ENCODE measurements at regions not wholly inside any gene's neighbourhood (a gene's known extent, or its start where the extent isn't known, plus 50 kb on each side); places are given as distances from the start of the nearest gene placed in this dataset.

- H3K4me1 ChIP-seq (ENCODE audit: insufficient read depth, low read length, severe bottlenecking) = no peaks in the 10 kb centered on the region
- no peaks in the 10 kb centered on the region for H3F3A ChIP-seq (ENCODE audit: insufficient read depth, low read length)
- H3K9me3 ChIP-seq (ENCODE audit: low read length) = no peaks in the 10 kb centered on the region
- 0 out of 2 replicates have a peak, but pooled peaks cover 9% of the 10 kb centered on the region for H3K27me3 ChIP-seq (ENCODE audit: insufficient read depth, low read length)
- TF ChIP-seq EZH2 (IDR thresholded peaks at IDR 0.05; ENCODE audit: borderline replicate concordance, low read length) = no peak
- H3K79me2 ChIP-seq (ENCODE audit: insufficient read depth, low read length) = no peaks in the 10 kb centered on the region
- H3K9ac ChIP-seq (ENCODE audit: low read length) = no peak overlapping the region
- H2AFZ ChIP-seq (ENCODE audit: low read length) = no peak overlapping the region
- no peaks in the 10 kb centered on the region for H4K20me1 ChIP-seq (ENCODE audit: insufficient read depth, low read length)
- H3K4me3 ChIP-seq (ENCODE audit: low read depth, low read length, poor library complexity, severe bottlenecking) = no peak overlapping the region
- H3K27ac ChIP-seq (ENCODE audit: low read depth, low read length, poor library complexity, severe bottlenecking) = no peak overlapping the region
- no peak overlapping the region for H3K4me2 ChIP-seq (ENCODE audit: low read length)
- no peaks in the 10 kb centered on the region for H3K36me3 ChIP-seq (ENCODE audit: insufficient read depth, low read length)
- H3K9me2 ChIP-seq (ENCODE audit: low read depth, low read length) = no peaks in the 10 kb centered on the region
Measured at GRCh38 chr20:50304501-50304856, 113.8 kb downstream of the CEBPB start.

GRCh38 chr20:50304923-50305635 is 114.4 kb downstream of the CEBPB start:
- H3K9me3 ChIP-seq (ENCODE audit: low read length) = no peaks in the 10 kb centered on the region
- no peaks in the 10 kb centered on the region for H3K4me1 ChIP-seq (ENCODE audit: insufficient read depth, low read length, severe bottlenecking)
- no peak overlapping the region for H3K4me2 ChIP-seq (ENCODE audit: low read length)
- H3K4me3 ChIP-seq (ENCODE audit: low read depth, low read length, poor library complexity, severe bottlenecking) = no peak overlapping the region
- H4K20me1 ChIP-seq (ENCODE audit: insufficient read depth, low read length) = no peaks in the 10 kb centered on the region
- H3K79me2 ChIP-seq (ENCODE audit: insufficient read depth, low read length) = no peaks in the 10 kb centered on the region
- no peak overlapping the region for H2AFZ ChIP-seq (ENCODE audit: low read length)
- H3K9me2 ChIP-seq (ENCODE audit: low read depth, low read length) = no peaks in the 10 kb centered on the region
- no peaks in the 10 kb centered on the region for H3F3A ChIP-seq (ENCODE audit: insufficient read depth, low read length)
- no peaks in the 10 kb centered on the region for H3K36me3 ChIP-seq (ENCODE audit: insufficient read depth, low read length)
- H3K9ac ChIP-seq (ENCODE audit: low read length) = no peak overlapping the region
- 0 out of 2 replicates have a peak, but pooled peaks cover 9% of the 10 kb centered on the region for H3K27me3 ChIP-seq (ENCODE audit: insufficient read depth, low read length)
- no peak overlapping the region for H3K27ac ChIP-seq (ENCODE audit: low read depth, low read length, poor library complexity, severe bottlenecking)
- TF ChIP-seq, protein P1, sequence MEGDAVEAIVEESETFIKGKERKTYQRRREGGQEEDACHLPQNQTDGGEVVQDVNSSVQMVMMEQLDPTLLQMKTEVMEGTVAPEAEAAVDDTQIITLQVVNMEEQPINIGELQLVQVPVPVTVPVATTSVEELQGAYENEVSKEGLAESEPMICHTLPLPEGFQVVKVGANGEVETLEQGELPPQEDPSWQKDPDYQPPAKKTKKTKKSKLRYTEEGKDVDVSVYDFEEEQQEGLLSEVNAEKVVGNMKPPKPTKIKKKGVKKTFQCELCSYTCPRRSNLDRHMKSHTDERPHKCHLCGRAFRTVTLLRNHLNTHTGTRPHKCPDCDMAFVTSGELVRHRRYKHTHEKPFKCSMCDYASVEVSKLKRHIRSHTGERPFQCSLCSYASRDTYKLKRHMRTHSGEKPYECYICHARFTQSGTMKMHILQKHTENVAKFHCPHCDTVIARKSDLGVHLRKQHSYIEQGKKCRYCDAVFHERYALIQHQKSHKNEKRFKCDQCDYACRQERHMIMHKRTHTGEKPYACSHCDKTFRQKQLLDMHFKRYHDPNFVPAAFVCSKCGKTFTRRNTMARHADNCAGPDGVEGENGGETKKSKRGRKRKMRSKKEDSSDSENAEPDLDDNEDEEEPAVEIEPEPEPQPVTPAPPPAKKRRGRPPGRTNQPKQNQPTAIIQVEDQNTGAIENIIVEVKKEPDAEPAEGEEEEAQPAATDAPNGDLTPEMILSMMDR (IDR thresholded peaks at IDR 0.05; ENCODE audit: low read length) = no peak
- TF ChIP-seq EZH2 (IDR thresholded peaks at IDR 0.05; ENCODE audit: borderline replicate concordance, low read length) = no peak

DNA sequence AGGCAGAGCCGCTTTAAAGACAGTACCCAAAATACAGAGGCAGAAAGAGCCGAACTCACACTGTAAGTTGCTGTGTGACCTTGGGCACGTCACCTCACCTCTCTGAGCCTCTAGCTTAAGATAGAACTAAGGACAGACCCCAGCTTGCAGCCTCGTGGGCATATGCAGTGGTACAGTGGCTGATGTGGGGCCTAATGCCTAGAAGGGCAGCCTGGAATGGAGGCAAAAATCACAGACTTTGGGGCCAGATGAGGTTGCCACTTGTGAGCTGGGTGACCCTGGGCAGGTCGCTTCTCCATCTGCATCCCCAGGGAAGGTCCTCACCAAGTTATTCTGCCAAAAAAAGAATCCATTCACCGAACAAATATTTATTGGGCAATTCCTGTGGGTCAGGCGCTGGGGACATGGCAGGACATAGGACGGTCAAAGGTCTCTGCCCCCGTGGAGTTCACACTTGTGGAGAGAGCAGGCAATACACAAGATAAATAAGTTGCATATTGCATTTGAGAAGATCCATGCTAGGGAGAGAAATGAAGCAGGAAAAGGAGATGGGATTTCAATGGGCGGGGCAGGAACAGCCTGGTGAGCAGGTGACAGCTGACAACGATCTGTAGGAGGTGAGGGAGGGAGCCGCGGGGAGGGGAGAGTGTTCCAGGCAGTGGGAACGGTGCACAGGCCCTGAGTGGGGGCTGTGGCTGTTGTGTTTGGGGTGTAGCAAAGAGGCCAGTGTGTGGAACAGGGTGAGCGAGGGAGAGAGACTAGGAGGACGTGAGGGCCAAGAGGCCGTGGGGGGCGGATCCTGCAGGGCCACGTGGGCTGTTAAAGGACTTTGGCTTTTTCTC is 115.2 kb downstream of the CEBPB start:
- Histone ChIP-seq H3K9me3 (ENCODE audit: low read length) (no peaks in the 10 kb centered on the region), H3K9ac (ENCODE audit: low read length) (no peak overlapping the region), H3K36me3 (ENCODE audit: insufficient read depth, low read length) (no peaks in the 10 kb centered on the region), H3K27ac (ENCODE audit: low read depth, low read length, poor library complexity, severe bottlenecking) (no peak overlapping the region), H4K20me1 (ENCODE audit: insufficient read depth, low read length) (no peaks in the 10 kb centered on the region), H3F3A (ENCODE audit: insufficient read depth, low read length) (no peaks in the 10 kb centered on the region), H3K4me3 (ENCODE audit: low read depth, low read length, poor library complexity, severe bottlenecking) (no peak overlapping the region), H3K4me2 (ENCODE audit: low read length) (no peak overlapping the region), H3K79me2 (ENCODE audit: insufficient read depth, low read length) (no peaks in the 10 kb centered on the region), H2AFZ (ENCODE audit: low read length) (no peak overlapping the region), H3K4me1 (ENCODE audit: insufficient read depth, low read length, severe bottlenecking) (no peaks in the 10 kb centered on the region), H3K27me3 (ENCODE audit: insufficient read depth, low read length) (0 out of 2 replicates have a peak, but pooled peaks cover 9% of the 10 kb centered on the region), H3K9me2 (ENCODE audit: low read depth, low read length) (no peaks in the 10 kb centered on the region)
- TF ChIP-seq, protein P1 (IDR thresholded peaks at IDR 0.05; ENCODE audit: low read length) = no peak
- no peak for TF ChIP-seq EZH2 (IDR thresholded peaks at IDR 0.05; ENCODE audit: borderline replicate concordance, low read length)
